Smooth muscle cell (in vitro differentiated cells): ENCODE measurements at regions not wholly inside any gene's neighbourhood (a gene's known extent, or its start where the extent isn't known, plus 50 kb on each side); places are given as distances from the start of the nearest gene placed in this dataset.

Source experiments
- DNase-seq: peaks from one replicate; lab custom pipeline; 2025; ENCODE audit not compliant: unreplicated experiment; lab: John Stamatoyannopoulos, UW
- H2AFZ ChIP-seq: fragments of 200-600 bp; sonication (generic); 2 replicates; pipeline ENCODE4 v1.6.0; 2016; ENCODE audit warnings: antibody characterized with exemption, low read depth, mild to moderate bottlenecking
- H3F3A ChIP-seq: fragments of 200-600 bp; sonication (generic); 2 replicates; pipeline ENCODE4 v1.6.0; 2017; ENCODE audit warnings: antibody characterized with exemption, low read depth
- H3K27ac ChIP-seq: fragments of 200-600 bp; sonication (generic); 2 replicates; pipeline ENCODE4 v1.5.1; 2016; ENCODE audit warnings: low read depth, mild to moderate bottlenecking
- H3K27me3 ChIP-seq: fragments of 200-600 bp; sonication (generic); 2 replicates; pipeline ENCODE4 v1.6.1; 2016; ENCODE audit warnings: low read depth, mild to moderate bottlenecking
- H3K36me3 ChIP-seq: fragments of 200-600 bp; sonication (generic); 2 replicates; pipeline ENCODE4 v1.5.1; 2016; ENCODE audit warnings: low read depth
- H3K4me1 ChIP-seq: fragments of 200-600 bp; sonication (generic); 2 replicates; pipeline ENCODE4 v1.5.1; 2016; ENCODE audit warnings: low read depth
- H3K4me2 ChIP-seq: fragments of 200-600 bp; sonication (generic); 2 replicates; pipeline ENCODE4 v1.6.0; 2016; ENCODE audit warnings: mild to moderate bottlenecking
- H3K4me3 ChIP-seq: fragments of 200-600 bp; sonication (generic); 2 replicates; pipeline ENCODE4 v1.5.1; 2016; ENCODE audit warnings: mild to moderate bottlenecking
- H3K79me2 ChIP-seq: fragments of 200-600 bp; sonication (generic); 2 replicates; pipeline ENCODE4 v1.6.0; 2016; ENCODE audit warnings: low read depth, mild to moderate bottlenecking
- H3K9ac ChIP-seq: fragments of 200-600 bp; sonication (generic); 2 replicates; pipeline ENCODE4 v1.6.0; 2016; ENCODE audit warnings: low read depth
- H3K9me3 ChIP-seq: fragments of 200-600 bp; sonication (generic); replicated peaks from 2 replicates; pipeline ENCODE4 v1.5.1; 2016; ENCODE audit warnings: low read depth
- H4K20me1 ChIP-seq: fragments of 200-600 bp; sonication (generic); 2 replicates; pipeline ENCODE4 v1.6.0; 2016; ENCODE audit warnings: low read depth
- CTCF ChIP-seq: fragments of 200-600 bp; sonication (generic); IDR thresholded peaks from 2 replicates; pipeline ENCODE4 v1.5.1; 2017; ENCODE audit warnings: borderline replicate concordance, mild to moderate bottlenecking, antibody characterized with exemption; ENCODE audit not compliant: insufficient read depth, poor library complexity, severe bottlenecking
- WGBS: methylation state at CpG from one replicate; pipeline ENCODE4 v1.1.7; 2016; ENCODE audit warnings: low lambda C conversion rate; 5-methylcytosine and 5-hydroxymethylcytosine counted together

- no peak overlapping the region for H3K27ac ChIP-seq
- WGBS, result 88% methylated on average over 2 of the region's 2 CpGs
Measured at GRCh38 chr18:25497151-25497794, 145.3 kb upstream of the ZNF521 start.

GRCh38 chr18:25496544-25496943 is 144.6 kb upstream of the ZNF521 start:
- no peaks in the 10 kb centered on the region for H4K20me1 ChIP-seq
- H3K4me1 ChIP-seq, result no peaks in the 10 kb centered on the region

More at GRCh38 chr18:25497151-25497794, 145.3 kb upstream of the ZNF521 start:
- Histone ChIP-seq H3K9me3 (no peaks in the 10 kb centered on the region), H4K20me1 (no peaks in the 10 kb centered on the region), H3K4me2 (no peak overlapping the region), H3K4me1 (no peaks in the 10 kb centered on the region), H3F3A (no peaks in the 10 kb centered on the region), H2AFZ (no peak overlapping the region), H3K27me3 (no peaks in the 10 kb centered on the region), H3K9ac (no peak overlapping the region), H3K36me3 (no peaks in the 10 kb centered on the region), H3K4me3 (no peak overlapping the region), H3K79me2 (no peaks in the 10 kb centered on the region)
- no peak for TF ChIP-seq CTCF
- DNase-seq, result no peak

GRCh38 chr18:25495606-25496005 is 143.6 kb upstream of the ZNF521 start:
- H3K4me2 ChIP-seq, result no peak overlapping the region
- no peaks in the 10 kb centered on the region for H3K36me3 ChIP-seq
- 83% methylated on average over 1 of the region's 1 CpG for WGBS
- no peak for DNase-seq
- no peak overlapping the region for H3K4me3 ChIP-seq
- H3K27ac ChIP-seq, result no peak overlapping the region
- no peaks in the 10 kb centered on the region for H3K4me1 ChIP-seq
- no peaks in the 10 kb centered on the region for H3K9me3 ChIP-seq
- H3K27me3 ChIP-seq, result no peaks in the 10 kb centered on the region
- H3K9ac ChIP-seq, result no peak overlapping the region
- H2AFZ ChIP-seq, result no peak overlapping the region
- no peaks in the 10 kb centered on the region for H3K79me2 ChIP-seq
- no peaks in the 10 kb centered on the region for H4K20me1 ChIP-seq
- no peak for TF ChIP-seq CTCF
- H3F3A ChIP-seq, result no peaks in the 10 kb centered on the region

More at GRCh38 chr18:25496544-25496943, 144.6 kb upstream of the ZNF521 start:
- TF ChIP-seq CTCF, result no peak
- Histone ChIP-seq H3K9me3 (no peaks in the 10 kb centered on the region), H3K4me2 (no peak overlapping the region), H3K36me3 (no peaks in the 10 kb centered on the region), H3K27ac (no peak overlapping the region), H3K4me3 (no peak overlapping the region), H3K9ac (no peak overlapping the region), H3K27me3 (no peaks in the 10 kb centered on the region), H3F3A (no peaks in the 10 kb centered on the region), H3K79me2 (no peaks in the 10 kb centered on the region), H2AFZ (no peak overlapping the region)
- no peak for DNase-seq
- 66% methylated on average over 2 of the region's 2 CpGs for WGBS

- Histone ChIP-seq H3K9me3 (no peaks in the 10 kb centered on the region), H3K27me3 (no peaks in the 10 kb centered on the region), H2AFZ (no peak overlapping the region), H3K79me2 (no peaks in the 10 kb centered on the region), H3K4me2 (no peak overlapping the region), H3K4me3 (no peak overlapping the region), H4K20me1 (no peaks in the 10 kb centered on the region), H3K27ac (no peak overlapping the region), H3K36me3 (no peaks in the 10 kb centered on the region), H3K9ac (no peak overlapping the region), H3F3A (no peaks in the 10 kb centered on the region), H3K4me1 (no peaks in the 10 kb centered on the region)
- no peak for DNase-seq
- 78% methylated on average over 1 of the region's 1 CpG for WGBS
- no peak for TF ChIP-seq CTCF
Measured at GRCh38 chr18:25494888-25495287, 142.9 kb upstream of the ZNF521 start.
